ENCODE measurements at regions not wholly inside any gene's neighbourhood (a gene's known extent, or its start where the extent isn't known, plus 50 kb on each side); places are given as distances from the start of the nearest gene placed in this dataset.

- no peak for TF ChIP-seq CTCF (IDR thresholded peaks at IDR 0.05; ENCODE audit: low read depth, low read length)
- H3K4me3 ChIP-seq (replicated peaks in 1 of 2; ENCODE audit: low read depth in 2 of 2, low read length in 2 of 2): no peak overlapping the region
- no peak for DNase-seq (ENCODE audit: low read depth in 2 of 2)
Measured at GRCh38 chr1:238323490-238323889, 432.8 kb upstream of the ZP4 start.

- DNase-seq (ENCODE audit: low read depth in 2 of 2): no peak
- H3K4me3 ChIP-seq (replicated peaks in 1 of 2; ENCODE audit: low read depth in 2 of 2, low read length in 2 of 2): no peak overlapping the region
Measured at GRCh38 chr1:238319957-238320356, 429.2 kb upstream of the ZP4 start.

GRCh38 chr1:238318294-238319110, 427.8 kb upstream of the ZP4 start:
- no peak for TF ChIP-seq CTCF (IDR thresholded peaks at IDR 0.05; ENCODE audit: low read depth, low read length)
- H3K4me3 ChIP-seq (replicated peaks in 1 of 2; ENCODE audit: low read depth in 2 of 2, low read length in 2 of 2): no peak overlapping the region
- no peak for DNase-seq (ENCODE audit: low read depth in 2 of 2)

More at GRCh38 chr1:238319957-238320356, 429.2 kb upstream of the ZP4 start:
- TF ChIP-seq CTCF (IDR thresholded peaks at IDR 0.05; ENCODE audit: low read depth, low read length): no peak

GRCh38 chr1:238312969-238313368, 422.2 kb upstream of the ZP4 start:
- DNase-seq (ENCODE audit: low read depth in 2 of 2): no peak
- no peak overlapping the region for H3K4me3 ChIP-seq (replicated peaks in 1 of 2; ENCODE audit: low read depth in 2 of 2, low read length in 2 of 2)
- TF ChIP-seq CTCF (IDR thresholded peaks at IDR 0.05; ENCODE audit: low read depth, low read length): no peak

DNA sequence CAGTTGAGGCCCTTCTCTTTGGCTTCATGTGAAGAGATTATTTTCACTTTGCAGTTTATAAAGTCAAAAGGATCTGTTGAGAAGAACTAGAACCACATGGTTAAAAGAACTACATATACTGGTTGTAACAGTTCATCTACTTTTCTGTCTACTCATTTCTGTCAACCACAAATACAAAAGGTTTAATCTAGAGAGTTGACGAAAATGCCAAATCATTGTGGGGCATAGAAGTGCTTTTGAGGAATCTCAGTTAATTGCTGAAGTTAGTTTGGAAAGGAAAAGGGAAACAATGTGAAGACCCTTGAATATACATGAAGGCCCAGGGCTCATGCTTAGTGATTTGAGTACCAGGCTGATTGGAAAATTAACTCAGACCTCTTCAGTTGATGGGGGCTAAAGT, 415.7 kb upstream of the ZP4 start:
- TF ChIP-seq CTCF (IDR thresholded peaks at IDR 0.05; ENCODE audit: low read depth, low read length): no peak
- no peak overlapping the region for H3K4me3 ChIP-seq (replicated peaks in 1 of 2; ENCODE audit: low read depth in 2 of 2, low read length in 2 of 2)
- no peak for DNase-seq (ENCODE audit: low read depth in 2 of 2)

DNA sequence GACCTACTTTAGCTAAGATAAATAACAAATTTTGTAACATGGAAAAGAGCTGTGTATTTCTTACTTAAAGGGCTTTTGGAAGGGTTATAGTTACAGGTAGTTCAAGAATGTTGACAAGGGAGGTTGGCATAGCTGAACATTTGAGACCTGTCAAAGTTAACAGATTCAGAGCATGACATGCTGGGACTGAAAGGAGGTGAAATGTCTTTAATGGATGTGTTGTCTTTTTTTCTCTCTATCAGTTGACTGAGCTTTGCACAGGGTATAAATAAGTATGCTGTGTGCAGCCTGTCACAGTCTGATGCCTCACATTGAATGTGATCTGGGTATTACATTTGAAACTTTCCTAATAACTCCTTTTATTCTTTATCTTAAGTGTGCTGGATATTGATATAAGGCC, 411.9 kb upstream of the ZP4 start:
- no peak for DNase-seq (ENCODE audit: low read depth in 2 of 2)
- TF ChIP-seq CTCF (IDR thresholded peaks at IDR 0.05; ENCODE audit: low read depth, low read length): no peak
- H3K4me3 ChIP-seq (replicated peaks in 1 of 2; ENCODE audit: low read depth in 2 of 2, low read length in 2 of 2): no peak overlapping the region

- no peak for DNase-seq (ENCODE audit: low read depth in 2 of 2)
- no peak for TF ChIP-seq CTCF (IDR thresholded peaks at IDR 0.05; ENCODE audit: low read depth, low read length)
- H3K4me3 ChIP-seq (replicated peaks in 1 of 2; ENCODE audit: low read depth in 2 of 2, low read length in 2 of 2): no peak overlapping the region
Measured at GRCh38 chr1:238296371-238296770, 405.6 kb upstream of the ZP4 start.

All from cardiac fibroblast (primary cell).